Stimulated activated CD8-positive, alpha-beta memory T cell treated with anti-CD3 and anti-CD28 coated beads, Interleukin-15, amount 100 ng/mL, for 4 hours (primary cell): ENCODE measurements at regions not wholly inside any gene's neighbourhood (a gene's known extent, or its start where the extent isn't known, plus 50 kb on each side); places are given as distances from the start of the nearest gene placed in this dataset.

Experiments used
- DNase-seq, 2 donors: peaks; one replicate each; pipeline ENCODE4 v3.0.0-alpha.2; 2020; ENCODE audit warnings: low read depth in 2 of 2

GRCh38 chr22:48888466-48889208 is 939.0 kb downstream of the BRD1 start:
- DNase-seq, result no peak

- DNase-seq, result no peak
Measured at GRCh38 chr22:48887394-48888332, 940.0 kb downstream of the BRD1 start.

GRCh38 chr22:48886604-48887393 is 940.9 kb downstream of the BRD1 start:
- DNase-seq, result no peak

- DNase-seq, result no peak
Measured at GRCh38 chr22:48885919-48886305, 941.8 kb downstream of the BRD1 start.

GRCh38 chr22:48885271-48885918 is 942.3 kb downstream of the BRD1 start:
- no peak for DNase-seq

- no peak for DNase-seq
Measured at GRCh38 chr22:48884786-48885185, 942.9 kb downstream of the BRD1 start.

GRCh38 chr22:48884324-48884723 is 943.3 kb downstream of the BRD1 start:
- DNase-seq, result no peak

- no peak for DNase-seq
Measured at GRCh38 chr22:48883211-48883960, 944.3 kb downstream of the BRD1 start.

- no peak for DNase-seq
Measured at GRCh38 chr22:48882636-48883200, 945.0 kb downstream of the BRD1 start.

GRCh38 chr22:48881326-48881980 is 946.2 kb downstream of the BRD1 start:
- no peak for DNase-seq

GRCh38 chr22:48880749-48881148 is 946.9 kb downstream of the BRD1 start:
- DNase-seq, result no peak

- DNase-seq, result no peak
Measured at GRCh38 chr22:48876951-48877350, 950.7 kb downstream of the BRD1 start.

GRCh38 chr22:48874956-48875355 is 952.7 kb downstream of the BRD1 start:
- no peak for DNase-seq

- no peak for DNase-seq
Measured at GRCh38 chr22:48873191-48873520, 954.5 kb downstream of the BRD1 start.

GRCh38 chr22:48872271-48873190 is 955.1 kb downstream of the BRD1 start:
- no peak for DNase-seq

- DNase-seq, result no peak
Measured at GRCh38 chr22:48871176-48871840, 956.4 kb downstream of the BRD1 start.

GRCh38 chr22:48870436-48870835 is 957.2 kb downstream of the BRD1 start:
- no peak for DNase-seq

- DNase-seq, result no peak
Measured at GRCh38 chr22:48869788-48870187, 957.9 kb downstream of the BRD1 start.
